ENCODE measurements at regions not wholly inside any gene's neighbourhood (a gene's known extent, or its start where the extent isn't known, plus 50 kb on each side); places are given as distances from the start of the nearest gene placed in this dataset.

DNA sequence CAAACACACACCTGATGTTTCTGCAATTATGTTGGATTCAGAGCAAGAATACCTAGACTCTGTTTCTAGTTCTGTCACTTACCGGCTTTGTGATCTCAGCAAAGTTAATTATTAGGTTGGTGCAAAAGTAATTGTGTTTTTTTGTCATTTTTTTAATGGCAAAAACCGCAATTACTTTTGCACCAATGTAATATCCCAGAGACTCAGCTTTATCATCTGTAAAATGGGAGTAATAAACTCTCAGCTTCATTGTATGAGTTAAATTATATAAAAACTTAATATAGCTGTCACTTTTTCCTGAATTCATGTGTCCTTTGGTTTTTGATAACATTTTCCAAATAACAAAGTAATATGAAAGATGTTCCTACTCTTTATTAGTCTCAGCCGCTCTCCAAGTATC lies 251.7 kb downstream of the TRIB2 start:
- ATAC-seq (no peak), DNase-seq (ENCODE audit: low spot score) (no peak)
- Histone ChIP-seq H3K9me2 (ENCODE audit: insufficient read depth) (no peaks in the 10 kb centered on the region), H3K27me3 (ENCODE audit: insufficient read depth) (no peaks in the 10 kb centered on the region), H3K4me2 (no peak overlapping the region), H3K36me3 (ENCODE audit: insufficient read depth) (no peaks in the 10 kb centered on the region), H2AFZ (no peak overlapping the region), H4K20me1 (replicated peaks; ENCODE audit: insufficient read depth) (no peaks in the 10 kb centered on the region), H3K4me1 (ENCODE audit: insufficient read depth) (peaks cover 4% of the 10 kb centered on the region; the same call in 1 of the 2 replicates), H3K4me3 (no peak overlapping the region), H3F3A (replicated peaks; ENCODE audit: low read depth) (no peaks in the 10 kb centered on the region), H3K79me2 (replicated peaks; ENCODE audit: insufficient read depth) (no peaks in the 10 kb centered on the region), H3K27ac (ENCODE audit: low read depth) (no peak overlapping the region)
- Mint-ChIP-seq H3K36me3 (ENCODE audit: low read depth) (peaks cover 5% of the 10 kb centered on the region; the same call in 2 of the 3 replicates), H3K4me1 (peaks cover 3% of the 10 kb centered on the region; the same call in 2 of the 3 replicates), H3K4me3 (no peak overlapping the region), H3K9me3 (peaks cover 9% of the 10 kb centered on the region), H3K27ac (no peak overlapping the region), H3K27me3 (ENCODE audit: insufficient read depth, low read depth, poor library complexity) (peaks cover 2% of the 10 kb centered on the region)
- TF ChIP-seq EZH2phosphoT487 (IDR thresholded peaks at IDR 0.05; ENCODE audit: unreplicated experiment), result no peak
- TF ChIP-seq POLR2AphosphoS5 (IDR thresholded peaks at IDR 0.05; ENCODE audit: low read depth), result no peak
- TF ChIP-seq CREB1 (CRISPR knock-in tag; IDR thresholded peaks at IDR 0.05; ENCODE audit: low read depth), result no peak
- TF ChIP-seq STAT1 (IDR thresholded peaks at IDR 0.05; ENCODE audit: unreplicated experiment), result no peak
- TF ChIP-seq, protein P1, sequence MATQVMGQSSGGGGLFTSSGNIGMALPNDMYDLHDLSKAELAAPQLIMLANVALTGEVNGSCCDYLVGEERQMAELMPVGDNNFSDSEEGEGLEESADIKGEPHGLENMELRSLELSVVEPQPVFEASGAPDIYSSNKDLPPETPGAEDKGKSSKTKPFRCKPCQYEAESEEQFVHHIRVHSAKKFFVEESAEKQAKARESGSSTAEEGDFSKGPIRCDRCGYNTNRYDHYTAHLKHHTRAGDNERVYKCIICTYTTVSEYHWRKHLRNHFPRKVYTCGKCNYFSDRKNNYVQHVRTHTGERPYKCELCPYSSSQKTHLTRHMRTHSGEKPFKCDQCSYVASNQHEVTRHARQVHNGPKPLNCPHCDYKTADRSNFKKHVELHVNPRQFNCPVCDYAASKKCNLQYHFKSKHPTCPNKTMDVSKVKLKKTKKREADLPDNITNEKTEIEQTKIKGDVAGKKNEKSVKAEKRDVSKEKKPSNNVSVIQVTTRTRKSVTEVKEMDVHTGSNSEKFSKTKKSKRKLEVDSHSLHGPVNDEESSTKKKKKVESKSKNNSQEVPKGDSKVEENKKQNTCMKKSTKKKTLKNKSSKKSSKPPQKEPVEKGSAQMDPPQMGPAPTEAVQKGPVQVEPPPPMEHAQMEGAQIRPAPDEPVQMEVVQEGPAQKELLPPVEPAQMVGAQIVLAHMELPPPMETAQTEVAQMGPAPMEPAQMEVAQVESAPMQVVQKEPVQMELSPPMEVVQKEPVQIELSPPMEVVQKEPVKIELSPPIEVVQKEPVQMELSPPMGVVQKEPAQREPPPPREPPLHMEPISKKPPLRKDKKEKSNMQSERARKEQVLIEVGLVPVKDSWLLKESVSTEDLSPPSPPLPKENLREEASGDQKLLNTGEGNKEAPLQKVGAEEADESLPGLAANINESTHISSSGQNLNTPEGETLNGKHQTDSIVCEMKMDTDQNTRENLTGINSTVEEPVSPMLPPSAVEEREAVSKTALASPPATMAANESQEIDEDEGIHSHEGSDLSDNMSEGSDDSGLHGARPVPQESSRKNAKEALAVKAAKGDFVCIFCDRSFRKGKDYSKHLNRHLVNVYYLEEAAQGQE (IDR thresholded peaks at IDR 0.05; ENCODE audit: unreplicated experiment), result no peak
- TF ChIP-seq, protein P2, sequence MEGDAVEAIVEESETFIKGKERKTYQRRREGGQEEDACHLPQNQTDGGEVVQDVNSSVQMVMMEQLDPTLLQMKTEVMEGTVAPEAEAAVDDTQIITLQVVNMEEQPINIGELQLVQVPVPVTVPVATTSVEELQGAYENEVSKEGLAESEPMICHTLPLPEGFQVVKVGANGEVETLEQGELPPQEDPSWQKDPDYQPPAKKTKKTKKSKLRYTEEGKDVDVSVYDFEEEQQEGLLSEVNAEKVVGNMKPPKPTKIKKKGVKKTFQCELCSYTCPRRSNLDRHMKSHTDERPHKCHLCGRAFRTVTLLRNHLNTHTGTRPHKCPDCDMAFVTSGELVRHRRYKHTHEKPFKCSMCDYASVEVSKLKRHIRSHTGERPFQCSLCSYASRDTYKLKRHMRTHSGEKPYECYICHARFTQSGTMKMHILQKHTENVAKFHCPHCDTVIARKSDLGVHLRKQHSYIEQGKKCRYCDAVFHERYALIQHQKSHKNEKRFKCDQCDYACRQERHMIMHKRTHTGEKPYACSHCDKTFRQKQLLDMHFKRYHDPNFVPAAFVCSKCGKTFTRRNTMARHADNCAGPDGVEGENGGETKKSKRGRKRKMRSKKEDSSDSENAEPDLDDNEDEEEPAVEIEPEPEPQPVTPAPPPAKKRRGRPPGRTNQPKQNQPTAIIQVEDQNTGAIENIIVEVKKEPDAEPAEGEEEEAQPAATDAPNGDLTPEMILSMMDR (conservative IDR thresholded peaks at IDR 0.05; ENCODE audit: low read depth in 2 of 2), result no peak
- no peak for TF ChIP-seq ZNF331 (CRISPR knock-in tag; IDR thresholded peaks at IDR 0.05; ENCODE audit: low read depth)
- TF ChIP-seq, protein P3, sequence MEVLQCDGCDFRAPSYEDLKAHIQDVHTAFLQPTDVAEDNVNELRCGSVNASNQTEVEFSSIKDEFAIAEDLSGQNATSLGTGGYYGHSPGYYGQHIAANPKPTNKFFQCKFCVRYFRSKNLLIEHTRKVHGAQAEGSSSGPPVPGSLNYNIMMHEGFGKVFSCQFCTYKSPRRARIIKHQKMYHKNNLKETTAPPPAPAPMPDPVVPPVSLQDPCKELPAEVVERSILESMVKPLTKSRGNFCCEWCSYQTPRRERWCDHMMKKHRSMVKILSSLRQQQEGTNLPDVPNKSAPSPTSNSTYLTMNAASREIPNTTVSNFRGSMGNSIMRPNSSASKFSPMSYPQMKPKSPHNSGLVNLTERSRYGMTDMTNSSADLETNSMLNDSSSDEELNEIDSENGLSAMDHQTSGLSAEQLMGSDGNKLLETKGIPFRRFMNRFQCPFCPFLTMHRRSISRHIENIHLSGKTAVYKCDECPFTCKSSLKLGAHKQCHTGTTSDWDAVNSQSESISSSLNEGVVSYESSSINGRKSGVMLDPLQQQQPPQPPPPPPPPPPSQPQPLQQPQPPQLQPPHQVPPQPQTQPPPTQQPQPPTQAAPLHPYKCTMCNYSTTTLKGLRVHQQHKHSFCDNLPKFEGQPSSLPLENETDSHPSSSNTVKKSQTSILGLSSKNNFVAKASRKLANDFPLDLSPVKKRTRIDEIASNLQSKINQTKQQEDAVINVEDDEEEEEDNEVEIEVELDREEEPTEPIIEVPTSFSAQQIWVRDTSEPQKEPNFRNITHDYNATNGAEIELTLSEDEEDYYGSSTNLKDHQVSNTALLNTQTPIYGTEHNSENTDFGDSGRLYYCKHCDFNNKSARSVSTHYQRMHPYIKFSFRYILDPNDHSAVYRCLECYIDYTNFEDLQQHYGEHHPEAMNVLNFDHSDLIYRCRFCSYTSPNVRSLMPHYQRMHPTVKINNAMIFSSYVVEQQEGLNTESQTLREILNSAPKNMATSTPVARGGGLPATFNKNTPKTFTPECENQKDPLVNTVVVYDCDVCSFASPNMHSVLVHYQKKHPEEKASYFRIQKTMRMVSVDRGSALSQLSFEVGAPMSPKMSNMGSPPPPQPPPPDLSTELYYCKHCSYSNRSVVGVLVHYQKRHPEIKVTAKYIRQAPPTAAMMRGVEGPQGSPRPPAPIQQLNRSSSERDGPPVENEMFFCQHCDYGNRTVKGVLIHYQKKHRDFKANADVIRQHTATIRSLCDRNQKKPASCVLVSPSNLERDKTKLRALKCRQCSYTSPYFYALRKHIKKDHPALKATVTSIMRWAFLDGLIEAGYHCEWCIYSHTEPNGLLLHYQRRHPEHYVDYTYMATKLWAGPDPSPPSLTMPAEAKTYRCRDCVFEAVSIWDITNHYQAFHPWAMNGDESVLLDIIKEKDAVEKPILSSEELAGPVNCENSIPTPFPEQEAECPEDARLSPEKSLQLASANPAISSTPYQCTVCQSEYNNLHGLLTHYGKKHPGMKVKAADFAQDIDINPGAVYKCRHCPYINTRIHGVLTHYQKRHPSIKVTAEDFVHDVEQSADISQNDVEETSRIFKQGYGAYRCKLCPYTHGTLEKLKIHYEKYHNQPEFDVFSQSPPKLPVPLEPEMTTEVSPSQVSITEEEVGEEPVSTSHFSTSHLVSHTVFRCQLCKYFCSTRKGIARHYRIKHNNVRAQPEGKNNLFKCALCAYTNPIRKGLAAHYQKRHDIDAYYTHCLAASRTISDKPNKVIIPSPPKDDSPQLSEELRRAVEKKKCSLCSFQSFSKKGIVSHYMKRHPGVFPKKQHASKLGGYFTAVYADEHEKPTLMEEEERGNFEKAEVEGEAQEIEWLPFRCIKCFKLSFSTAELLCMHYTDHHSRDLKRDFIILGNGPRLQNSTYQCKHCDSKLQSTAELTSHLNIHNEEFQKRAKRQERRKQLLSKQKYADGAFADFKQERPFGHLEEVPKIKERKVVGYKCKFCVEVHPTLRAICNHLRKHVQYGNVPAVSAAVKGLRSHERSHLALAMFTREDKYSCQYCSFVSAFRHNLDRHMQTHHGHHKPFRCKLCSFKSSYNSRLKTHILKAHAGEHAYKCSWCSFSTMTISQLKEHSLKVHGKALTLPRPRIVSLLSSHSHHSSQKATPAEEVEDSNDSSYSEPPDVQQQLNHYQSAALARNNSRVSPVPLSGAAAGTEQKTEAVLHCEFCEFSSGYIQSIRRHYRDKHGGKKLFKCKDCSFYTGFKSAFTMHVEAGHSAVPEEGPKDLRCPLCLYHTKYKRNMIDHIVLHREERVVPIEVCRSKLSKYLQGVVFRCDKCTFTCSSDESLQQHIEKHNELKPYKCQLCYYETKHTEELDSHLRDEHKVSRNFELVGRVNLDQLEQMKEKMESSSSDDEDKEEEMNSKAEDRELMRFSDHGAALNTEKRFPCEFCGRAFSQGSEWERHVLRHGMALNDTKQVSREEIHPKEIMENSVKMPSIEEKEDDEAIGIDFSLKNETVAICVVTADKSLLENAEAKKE (CRISPR knock-in tag; IDR thresholded peaks at IDR 0.05), result no peak
- no peak for TF ChIP-seq ZNF114 (CRISPR knock-in tag; IDR thresholded peaks at IDR 0.05)
- TF ChIP-seq NANOG (IDR thresholded peaks at IDR 0.05; ENCODE audit: borderline replicate concordance), result no peak
- TF ChIP-seq, protein P4, sequence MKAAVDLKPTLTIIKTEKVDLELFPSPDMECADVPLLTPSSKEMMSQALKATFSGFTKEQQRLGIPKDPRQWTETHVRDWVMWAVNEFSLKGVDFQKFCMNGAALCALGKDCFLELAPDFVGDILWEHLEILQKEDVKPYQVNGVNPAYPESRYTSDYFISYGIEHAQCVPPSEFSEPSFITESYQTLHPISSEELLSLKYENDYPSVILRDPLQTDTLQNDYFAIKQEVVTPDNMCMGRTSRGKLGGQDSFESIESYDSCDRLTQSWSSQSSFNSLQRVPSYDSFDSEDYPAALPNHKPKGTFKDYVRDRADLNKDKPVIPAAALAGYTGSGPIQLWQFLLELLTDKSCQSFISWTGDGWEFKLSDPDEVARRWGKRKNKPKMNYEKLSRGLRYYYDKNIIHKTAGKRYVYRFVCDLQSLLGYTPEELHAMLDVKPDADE (IDR thresholded peaks at IDR 0.05), result no peak
- TF ChIP-seq EZH2 (IDR thresholded peaks at IDR 0.05; ENCODE audit: low read depth, unreplicated experiment), result no peak
